ENCODE measurements at regions not wholly inside any gene's neighbourhood (a gene's known extent, or its start where the extent isn't known, plus 50 kb on each side); places are given as distances from the start of the nearest gene placed in this dataset.

DNA sequence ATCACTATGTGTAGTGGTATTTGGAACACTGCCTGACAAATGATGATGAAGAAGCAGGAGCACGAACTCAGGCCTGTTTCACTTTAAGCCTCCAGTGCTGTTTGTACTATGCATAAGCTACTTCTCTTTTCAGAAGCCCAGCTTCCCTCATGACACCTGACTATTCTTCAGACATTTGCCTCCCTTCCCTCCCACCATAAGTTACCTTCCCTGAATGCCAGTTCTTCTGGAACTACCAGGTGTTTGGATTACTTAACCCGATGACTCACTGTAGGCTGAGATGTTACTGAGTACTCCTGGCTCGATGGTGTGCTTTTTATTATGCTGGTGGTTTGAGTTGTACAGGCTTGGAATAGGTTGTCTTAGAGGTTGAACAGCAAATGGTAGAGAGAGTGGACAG lies 180.0 kb downstream of the SPATA31D1 start:
- TF ChIP-seq, protein P1, sequence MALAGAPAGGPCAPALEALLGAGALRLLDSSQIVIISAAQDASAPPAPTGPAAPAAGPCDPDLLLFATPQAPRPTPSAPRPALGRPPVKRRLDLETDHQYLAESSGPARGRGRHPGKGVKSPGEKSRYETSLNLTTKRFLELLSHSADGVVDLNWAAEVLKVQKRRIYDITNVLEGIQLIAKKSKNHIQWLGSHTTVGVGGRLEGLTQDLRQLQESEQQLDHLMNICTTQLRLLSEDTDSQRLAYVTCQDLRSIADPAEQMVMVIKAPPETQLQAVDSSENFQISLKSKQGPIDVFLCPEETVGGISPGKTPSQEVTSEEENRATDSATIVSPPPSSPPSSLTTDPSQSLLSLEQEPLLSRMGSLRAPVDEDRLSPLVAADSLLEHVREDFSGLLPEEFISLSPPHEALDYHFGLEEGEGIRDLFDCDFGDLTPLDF (CRISPR knock-in tag; IDR thresholded peaks at IDR 0.05) = no peak
- TF ChIP-seq KDM2B (CRISPR knock-in tag; IDR thresholded peaks at IDR 0.05) = no peak
- no peak for TF ChIP-seq BRF1 (IDR thresholded peaks at IDR 0.05; ENCODE audit: borderline replicate concordance, extremely low read depth, insufficient read length)
- TF ChIP-seq, protein P2, sequence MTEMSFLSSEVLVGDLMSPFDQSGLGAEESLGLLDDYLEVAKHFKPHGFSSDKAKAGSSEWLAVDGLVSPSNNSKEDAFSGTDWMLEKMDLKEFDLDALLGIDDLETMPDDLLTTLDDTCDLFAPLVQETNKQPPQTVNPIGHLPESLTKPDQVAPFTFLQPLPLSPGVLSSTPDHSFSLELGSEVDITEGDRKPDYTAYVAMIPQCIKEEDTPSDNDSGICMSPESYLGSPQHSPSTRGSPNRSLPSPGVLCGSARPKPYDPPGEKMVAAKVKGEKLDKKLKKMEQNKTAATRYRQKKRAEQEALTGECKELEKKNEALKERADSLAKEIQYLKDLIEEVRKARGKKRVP (CRISPR knock-in tag; IDR thresholded peaks at IDR 0.05) = no peak
- TF ChIP-seq, protein P3, sequence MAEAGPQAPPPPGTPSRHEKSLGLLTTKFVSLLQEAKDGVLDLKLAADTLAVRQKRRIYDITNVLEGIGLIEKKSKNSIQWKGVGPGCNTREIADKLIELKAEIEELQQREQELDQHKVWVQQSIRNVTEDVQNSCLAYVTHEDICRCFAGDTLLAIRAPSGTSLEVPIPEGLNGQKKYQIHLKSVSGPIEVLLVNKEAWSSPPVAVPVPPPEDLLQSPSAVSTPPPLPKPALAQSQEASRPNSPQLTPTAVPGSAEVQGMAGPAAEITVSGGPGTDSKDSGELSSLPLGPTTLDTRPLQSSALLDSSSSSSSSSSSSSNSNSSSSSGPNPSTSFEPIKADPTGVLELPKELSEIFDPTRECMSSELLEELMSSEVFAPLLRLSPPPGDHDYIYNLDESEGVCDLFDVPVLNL (CRISPR knock-in tag; IDR thresholded peaks at IDR 0.05; ENCODE audit: low read depth) = no peak
- TF ChIP-seq CTCF (IDR thresholded peaks at IDR 0.05 in 2 of 3, conservative IDR thresholded peaks at IDR 0.05 in 1 of 3; ENCODE audit: insufficient read depth in 2 of 3, low read depth in 1 of 3, low read length in 3 of 3) = no peak
- TF ChIP-seq ZNF121 (CRISPR knock-in tag; conservative IDR thresholded peaks at IDR 0.05) = no peak
- TF ChIP-seq E2F6 (IDR thresholded peaks at IDR 0.05; ENCODE audit: borderline replicate concordance in 1 of 2, extremely low read depth in 1 of 2, insufficient read depth in 1 of 2, insufficient read length in 1 of 2, low read depth in 1 of 2, low read length in 1 of 2, poor library complexity in 1 of 2, severe bottlenecking in 1 of 2) = no peak
- TF ChIP-seq ZNF217 (CRISPR knock-in tag; IDR thresholded peaks at IDR 0.05) = no peak

Measured in K562 (cell line).